ENCODE measurements at regions not wholly inside any gene's neighbourhood (a gene's known extent, or its start where the extent isn't known, plus 50 kb on each side); places are given as distances from the start of the nearest gene placed in this dataset.

DNA sequence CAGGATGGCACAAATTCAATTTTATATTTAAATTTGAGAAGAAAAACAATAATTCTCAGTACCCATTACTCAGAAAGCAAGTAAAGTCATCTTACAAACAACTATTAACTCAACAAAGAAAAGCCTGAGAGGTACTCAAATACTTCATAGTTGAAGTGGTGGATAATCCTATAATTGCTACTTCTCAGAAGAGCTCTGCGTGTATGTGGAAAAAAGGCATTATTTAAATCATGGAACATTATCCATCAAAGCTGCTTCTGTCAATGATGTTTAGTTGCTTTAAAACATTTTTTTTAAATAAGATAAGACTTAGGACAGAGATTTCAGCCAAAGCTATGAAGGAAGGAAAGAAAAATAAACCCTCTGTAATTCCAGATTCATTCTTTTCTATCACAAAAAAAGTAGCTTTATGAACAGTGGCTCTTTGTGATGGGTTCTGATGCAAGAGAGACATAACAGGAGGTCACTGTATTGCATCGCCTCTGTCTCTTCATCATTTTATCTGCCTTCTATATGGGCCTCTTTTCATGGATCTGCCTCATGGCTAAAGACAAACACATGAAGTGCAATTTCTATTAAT lies 367.9 kb upstream of the SLC35B3 start:
- TF ChIP-seq CTCF (conservative IDR thresholded peaks at IDR 0.05; ENCODE audit: low read depth, low read length) (no peak), FOS (IDR thresholded peaks at IDR 0.05; ENCODE audit: low read depth, low read length) (no peak), POLR2A (IDR thresholded peaks at IDR 0.05; ENCODE audit: low read depth, low read length) (no peak), RAD21 (IDR thresholded peaks at IDR 0.05; ENCODE audit: low read length) (no peak), USF2 (IDR thresholded peaks at IDR 0.05; ENCODE audit: low read depth, low read length) (no peak), ELK1 (IDR thresholded peaks at IDR 0.05; ENCODE audit: borderline replicate concordance, low read depth, low read length) (no peak), MAZ (IDR thresholded peaks at IDR 0.05; ENCODE audit: borderline replicate concordance, low read depth, low read length) (no peak), BHLHE40 (IDR thresholded peaks at IDR 0.05; ENCODE audit: low read depth, low read length) (no peak), MXI1 (IDR thresholded peaks at IDR 0.05; ENCODE audit: borderline replicate concordance, low read depth, low read length) (no peak), CEBPB (IDR thresholded peaks at IDR 0.05; ENCODE audit: low read depth, low read length) (no peak), RFX5 (IDR thresholded peaks at IDR 0.05; ENCODE audit: low read depth, low read length) (no peak)
